H1 (cell line): ENCODE measurements at regions not wholly inside any gene's neighbourhood (a gene's known extent, or its start where the extent isn't known, plus 50 kb on each side); places are given as distances from the start of the nearest gene placed in this dataset.

Experiments used
- CHD2 ChIP-seq: IDR thresholded peaks from 2 replicates; pipeline ENCODE4 v1.6.1; 2012; ENCODE audit warnings: low read length, improper control_type of control experiment
- NANOG ChIP-seq: IDR thresholded peaks from 2 replicates; pipeline ENCODE4 v1.6.1; 2011; ENCODE audit warnings: low read length, low read depth, mild to moderate bottlenecking, inconsistent platforms; ENCODE audit not compliant: insufficient read depth, poor library complexity, severe bottlenecking
- TAF1 ChIP-seq: IDR thresholded peaks from 2 replicates; pipeline ENCODE4 v1.6.1; 2011; ENCODE audit warnings: mild to moderate bottlenecking, low read depth, low read length
- TF ChIP-seq, protein P1 (sequence below): fragments of 300-600 bp; sonication (generic); IDR thresholded peaks from 2 replicates; pipeline ENCODE4 v1.7.1; 2012; ENCODE audit warnings: low read length, moderate library complexity, mild to moderate bottlenecking, inconsistent platforms; ENCODE audit not compliant: insufficient replicate concordance

DNA sequence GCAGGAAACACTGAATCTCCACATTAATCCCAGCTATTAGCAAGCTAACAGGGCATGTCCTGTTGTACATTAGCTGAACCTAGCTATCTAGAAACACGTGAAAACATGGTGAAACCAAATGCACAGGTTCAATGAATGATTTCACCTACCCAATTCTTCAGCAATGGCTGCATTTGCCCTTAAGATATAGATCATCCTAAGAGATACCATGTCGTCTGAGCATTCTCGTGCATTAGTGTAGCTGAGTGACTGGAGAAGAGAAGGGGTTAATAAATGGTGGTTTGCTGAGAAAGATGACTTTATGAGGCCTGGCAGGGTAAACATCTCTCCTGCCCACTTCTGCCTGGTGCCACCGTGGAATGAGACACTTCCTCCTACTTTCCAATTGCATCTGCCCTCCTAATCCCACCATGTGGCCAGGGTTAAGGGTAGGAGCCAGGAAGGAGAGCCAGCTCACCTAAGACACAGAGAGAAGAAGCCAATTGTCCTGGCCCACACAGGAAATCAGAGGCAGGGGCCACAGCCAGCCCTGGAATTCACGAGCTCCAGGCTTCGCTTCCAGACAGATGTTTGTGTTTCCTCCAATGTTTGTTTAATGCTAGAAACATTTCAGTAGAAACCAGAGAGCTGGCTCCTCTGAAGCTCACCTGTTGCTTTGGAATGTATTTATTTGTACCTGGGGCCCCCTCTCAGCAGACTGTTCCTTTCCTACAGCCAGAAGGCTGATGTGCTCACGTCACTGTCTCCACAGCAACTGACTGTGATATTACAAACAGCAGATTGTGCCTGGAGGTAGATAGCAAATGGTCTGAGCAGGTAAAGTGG is 126.0 kb upstream of the PARP11 start (continued):
- TF ChIP-seq, protein P1, sequence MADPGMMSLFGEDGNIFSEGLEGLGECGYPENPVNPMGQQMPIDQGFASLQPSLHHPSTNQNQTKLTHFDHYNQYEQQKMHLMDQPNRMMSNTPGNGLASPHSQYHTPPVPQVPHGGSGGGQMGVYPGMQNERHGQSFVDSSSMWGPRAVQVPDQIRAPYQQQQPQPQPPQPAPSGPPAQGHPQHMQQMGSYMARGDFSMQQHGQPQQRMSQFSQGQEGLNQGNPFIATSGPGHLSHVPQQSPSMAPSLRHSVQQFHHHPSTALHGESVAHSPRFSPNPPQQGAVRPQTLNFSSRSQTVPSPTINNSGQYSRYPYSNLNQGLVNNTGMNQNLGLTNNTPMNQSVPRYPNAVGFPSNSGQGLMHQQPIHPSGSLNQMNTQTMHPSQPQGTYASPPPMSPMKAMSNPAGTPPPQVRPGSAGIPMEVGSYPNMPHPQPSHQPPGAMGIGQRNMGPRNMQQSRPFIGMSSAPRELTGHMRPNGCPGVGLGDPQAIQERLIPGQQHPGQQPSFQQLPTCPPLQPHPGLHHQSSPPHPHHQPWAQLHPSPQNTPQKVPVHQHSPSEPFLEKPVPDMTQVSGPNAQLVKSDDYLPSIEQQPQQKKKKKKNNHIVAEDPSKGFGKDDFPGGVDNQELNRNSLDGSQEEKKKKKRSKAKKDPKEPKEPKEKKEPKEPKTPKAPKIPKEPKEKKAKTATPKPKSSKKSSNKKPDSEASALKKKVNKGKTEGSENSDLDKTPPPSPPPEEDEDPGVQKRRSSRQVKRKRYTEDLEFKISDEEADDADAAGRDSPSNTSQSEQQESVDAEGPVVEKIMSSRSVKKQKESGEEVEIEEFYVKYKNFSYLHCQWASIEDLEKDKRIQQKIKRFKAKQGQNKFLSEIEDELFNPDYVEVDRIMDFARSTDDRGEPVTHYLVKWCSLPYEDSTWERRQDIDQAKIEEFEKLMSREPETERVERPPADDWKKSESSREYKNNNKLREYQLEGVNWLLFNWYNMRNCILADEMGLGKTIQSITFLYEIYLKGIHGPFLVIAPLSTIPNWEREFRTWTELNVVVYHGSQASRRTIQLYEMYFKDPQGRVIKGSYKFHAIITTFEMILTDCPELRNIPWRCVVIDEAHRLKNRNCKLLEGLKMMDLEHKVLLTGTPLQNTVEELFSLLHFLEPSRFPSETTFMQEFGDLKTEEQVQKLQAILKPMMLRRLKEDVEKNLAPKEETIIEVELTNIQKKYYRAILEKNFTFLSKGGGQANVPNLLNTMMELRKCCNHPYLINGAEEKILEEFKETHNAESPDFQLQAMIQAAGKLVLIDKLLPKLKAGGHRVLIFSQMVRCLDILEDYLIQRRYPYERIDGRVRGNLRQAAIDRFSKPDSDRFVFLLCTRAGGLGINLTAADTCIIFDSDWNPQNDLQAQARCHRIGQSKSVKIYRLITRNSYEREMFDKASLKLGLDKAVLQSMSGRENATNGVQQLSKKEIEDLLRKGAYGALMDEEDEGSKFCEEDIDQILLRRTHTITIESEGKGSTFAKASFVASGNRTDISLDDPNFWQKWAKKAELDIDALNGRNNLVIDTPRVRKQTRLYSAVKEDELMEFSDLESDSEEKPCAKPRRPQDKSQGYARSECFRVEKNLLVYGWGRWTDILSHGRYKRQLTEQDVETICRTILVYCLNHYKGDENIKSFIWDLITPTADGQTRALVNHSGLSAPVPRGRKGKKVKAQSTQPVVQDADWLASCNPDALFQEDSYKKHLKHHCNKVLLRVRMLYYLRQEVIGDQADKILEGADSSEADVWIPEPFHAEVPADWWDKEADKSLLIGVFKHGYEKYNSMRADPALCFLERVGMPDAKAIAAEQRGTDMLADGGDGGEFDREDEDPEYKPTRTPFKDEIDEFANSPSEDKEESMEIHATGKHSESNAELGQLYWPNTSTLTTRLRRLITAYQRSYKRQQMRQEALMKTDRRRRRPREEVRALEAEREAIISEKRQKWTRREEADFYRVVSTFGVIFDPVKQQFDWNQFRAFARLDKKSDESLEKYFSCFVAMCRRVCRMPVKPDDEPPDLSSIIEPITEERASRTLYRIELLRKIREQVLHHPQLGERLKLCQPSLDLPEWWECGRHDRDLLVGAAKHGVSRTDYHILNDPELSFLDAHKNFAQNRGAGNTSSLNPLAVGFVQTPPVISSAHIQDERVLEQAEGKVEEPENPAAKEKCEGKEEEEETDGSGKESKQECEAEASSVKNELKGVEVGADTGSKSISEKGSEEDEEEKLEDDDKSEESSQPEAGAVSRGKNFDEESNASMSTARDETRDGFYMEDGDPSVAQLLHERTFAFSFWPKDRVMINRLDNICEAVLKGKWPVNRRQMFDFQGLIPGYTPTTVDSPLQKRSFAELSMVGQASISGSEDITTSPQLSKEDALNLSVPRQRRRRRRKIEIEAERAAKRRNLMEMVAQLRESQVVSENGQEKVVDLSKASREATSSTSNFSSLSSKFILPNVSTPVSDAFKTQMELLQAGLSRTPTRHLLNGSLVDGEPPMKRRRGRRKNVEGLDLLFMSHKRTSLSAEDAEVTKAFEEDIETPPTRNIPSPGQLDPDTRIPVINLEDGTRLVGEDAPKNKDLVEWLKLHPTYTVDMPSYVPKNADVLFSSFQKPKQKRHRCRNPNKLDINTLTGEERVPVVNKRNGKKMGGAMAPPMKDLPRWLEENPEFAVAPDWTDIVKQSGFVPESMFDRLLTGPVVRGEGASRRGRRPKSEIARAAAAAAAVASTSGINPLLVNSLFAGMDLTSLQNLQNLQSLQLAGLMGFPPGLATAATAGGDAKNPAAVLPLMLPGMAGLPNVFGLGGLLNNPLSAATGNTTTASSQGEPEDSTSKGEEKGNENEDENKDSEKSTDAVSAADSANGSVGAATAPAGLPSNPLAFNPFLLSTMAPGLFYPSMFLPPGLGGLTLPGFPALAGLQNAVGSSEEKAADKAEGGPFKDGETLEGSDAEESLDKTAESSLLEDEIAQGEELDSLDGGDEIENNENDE: no peak
- TF ChIP-seq CHD2: no peak
- no peak for TF ChIP-seq NANOG
- no peak for TF ChIP-seq TAF1
